ENCODE measurements at regions not wholly inside any gene's neighbourhood (a gene's known extent, or its start where the extent isn't known, plus 50 kb on each side); places are given as distances from the start of the nearest gene placed in this dataset.

DNA sequence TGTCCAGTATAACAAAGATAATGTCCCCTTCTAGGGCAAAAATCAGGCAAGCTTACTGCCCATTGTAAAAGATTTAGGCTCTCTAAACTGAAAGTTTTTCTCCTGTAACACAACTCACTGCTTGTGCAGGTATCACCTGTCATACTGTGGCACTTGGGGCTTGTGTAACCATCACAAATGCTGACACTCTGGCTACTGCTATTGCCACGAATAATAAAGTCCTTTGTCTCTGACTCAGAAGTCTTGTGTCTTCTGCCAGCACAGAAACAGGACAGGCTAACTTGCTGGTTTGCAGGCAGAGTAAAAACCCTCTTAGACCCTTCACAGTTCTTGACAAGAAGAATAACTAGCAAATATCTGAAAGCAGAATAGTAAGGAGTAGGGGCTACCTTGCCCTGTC lies 273.9 kb downstream of the RPS24 start:
- no peak for DNase-seq (ENCODE audit: extremely low read depth, low read depth)
- H3K4me3 ChIP-seq (replicated peaks; ENCODE audit: low read depth, low read length), result no peak overlapping the region
- no peak for TF ChIP-seq CTCF (IDR thresholded peaks at IDR 0.05; ENCODE audit: low read depth, low read length, missing control alignments)

DNA sequence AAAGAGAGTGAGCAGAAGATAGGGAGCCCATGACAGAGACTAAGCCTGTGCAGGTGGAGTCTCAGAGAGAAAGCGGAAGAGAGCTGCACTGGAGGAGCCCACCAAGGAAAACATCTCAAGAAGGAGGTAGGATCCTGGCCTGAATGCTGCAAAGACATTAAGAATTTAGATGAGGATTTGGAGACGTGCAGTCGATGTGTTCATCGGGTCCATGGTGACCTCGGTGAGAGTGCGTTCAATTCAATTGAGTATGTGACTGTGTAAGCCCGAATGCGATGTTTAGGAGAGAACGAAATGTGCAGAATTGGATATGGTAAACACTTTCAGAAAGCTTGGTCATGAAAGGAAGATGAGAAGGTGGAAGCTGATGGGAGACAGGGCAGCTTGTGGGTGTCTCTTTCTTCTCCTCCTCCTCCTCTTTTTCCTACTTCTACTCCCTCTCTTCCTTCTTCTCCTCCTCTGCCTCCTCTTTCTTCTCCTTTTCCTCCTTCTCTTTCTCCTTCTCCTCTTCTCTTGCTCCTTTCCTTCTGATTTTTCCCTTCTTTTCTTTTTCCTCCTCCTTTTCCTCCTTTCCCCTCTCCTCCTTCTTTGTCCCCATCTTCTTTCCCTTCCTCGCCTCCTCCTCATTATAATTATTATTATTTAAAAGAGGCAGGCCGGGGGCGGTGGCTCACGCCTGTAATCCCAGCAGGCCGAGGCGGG lies 276.0 kb downstream of the RPS24 start:
- TF ChIP-seq CTCF (IDR thresholded peaks at IDR 0.05; ENCODE audit: low read depth, low read length, missing control alignments), result no peak
- no peak for DNase-seq (ENCODE audit: extremely low read depth, low read depth)
- H3K4me3 ChIP-seq (replicated peaks; ENCODE audit: low read depth, low read length), result no peak overlapping the region

GRCh38 chr10:78310481-78311080 lies 276.9 kb downstream of the RPS24 start:
- no peak for DNase-seq (ENCODE audit: extremely low read depth, low read depth)
- no peak overlapping the region for H3K4me3 ChIP-seq (replicated peaks; ENCODE audit: low read depth, low read length)
- no peak for TF ChIP-seq CTCF (IDR thresholded peaks at IDR 0.05; ENCODE audit: low read depth, low read length, missing control alignments)

DNA sequence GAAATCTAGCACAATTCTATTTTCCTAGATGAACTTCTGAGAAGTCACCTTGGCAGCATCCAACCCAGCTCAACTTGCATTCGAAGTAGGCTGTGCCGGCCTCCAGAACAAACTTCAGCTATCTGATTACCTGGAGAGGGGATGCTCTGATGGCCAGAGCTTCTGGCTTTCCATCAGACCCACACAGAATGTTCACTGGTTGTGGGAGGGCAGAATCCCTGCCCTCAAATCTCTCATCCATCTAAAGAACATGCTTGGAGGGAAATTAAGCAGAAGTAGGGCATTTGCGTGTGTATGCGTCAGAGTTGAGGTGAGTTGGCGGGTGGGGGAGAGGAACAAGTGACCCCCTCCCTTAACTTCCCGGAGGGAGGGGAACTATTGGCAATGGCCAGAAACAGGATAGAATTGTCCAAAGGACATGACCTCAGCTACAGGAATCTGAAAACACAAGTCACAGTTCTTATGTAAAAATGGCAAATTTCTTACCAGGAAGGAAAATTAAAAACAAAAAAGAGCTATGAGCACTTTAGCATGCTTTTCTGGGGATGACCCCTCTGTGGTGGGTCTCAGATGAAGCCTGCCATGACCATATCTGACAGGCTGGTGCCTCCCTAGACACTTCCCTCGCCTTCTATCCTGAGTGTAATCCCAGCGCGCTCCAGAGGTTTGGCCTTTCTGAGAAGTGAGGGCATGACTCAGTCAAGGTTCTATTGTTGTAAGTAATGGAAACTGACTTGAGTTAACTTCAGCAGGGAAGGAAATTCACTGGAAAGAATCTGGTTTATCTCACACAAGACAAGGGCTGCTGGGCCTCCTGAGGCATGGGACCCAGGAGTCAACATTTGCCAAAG lies 278.8 kb downstream of the RPS24 start:
- TF ChIP-seq CTCF (IDR thresholded peaks at IDR 0.05; ENCODE audit: low read depth, low read length, missing control alignments), result no peak
- H3K4me3 ChIP-seq (replicated peaks; ENCODE audit: low read depth, low read length), result no peak overlapping the region
- no peak for DNase-seq (ENCODE audit: extremely low read depth, low read depth)

GRCh38 chr10:78313048-78313381 lies 279.4 kb downstream of the RPS24 start:
- no peak overlapping the region for H3K4me3 ChIP-seq (replicated peaks; ENCODE audit: low read depth, low read length)
- TF ChIP-seq CTCF (IDR thresholded peaks at IDR 0.05; ENCODE audit: low read depth, low read length, missing control alignments), result no peak
- DNase-seq (ENCODE audit: extremely low read depth, low read depth), result no peak

- H3K4me3 ChIP-seq (replicated peaks; ENCODE audit: low read depth, low read length), result no peak overlapping the region
- no peak for TF ChIP-seq CTCF (IDR thresholded peaks at IDR 0.05; ENCODE audit: low read depth, low read length, missing control alignments)
- DNase-seq (ENCODE audit: extremely low read depth, low read depth), result no peak
Measured at GRCh38 chr10:78313636-78314035, 280.0 kb downstream of the RPS24 start.
